Erythroblast (primary cell): ENCODE measurements at regions not wholly inside any gene's neighbourhood (a gene's known extent, or its start where the extent isn't known, plus 50 kb on each side); places are given as distances from the start of the nearest gene placed in this dataset.

ENCODE experiments used
- GATA1 ChIP-seq: IDR thresholded peaks from 2 replicates; pipeline ENCODE4 v1.6.1; 2011; ENCODE audit warnings: low read depth, mild to moderate bottlenecking, control low read depth, low read length, moderate library complexity
- POLR2A ChIP-seq: IDR thresholded peaks from 2 replicates; pipeline ENCODE4 v1.6.1; 2011; ENCODE audit warnings: mild to moderate bottlenecking, low read length

DNA sequence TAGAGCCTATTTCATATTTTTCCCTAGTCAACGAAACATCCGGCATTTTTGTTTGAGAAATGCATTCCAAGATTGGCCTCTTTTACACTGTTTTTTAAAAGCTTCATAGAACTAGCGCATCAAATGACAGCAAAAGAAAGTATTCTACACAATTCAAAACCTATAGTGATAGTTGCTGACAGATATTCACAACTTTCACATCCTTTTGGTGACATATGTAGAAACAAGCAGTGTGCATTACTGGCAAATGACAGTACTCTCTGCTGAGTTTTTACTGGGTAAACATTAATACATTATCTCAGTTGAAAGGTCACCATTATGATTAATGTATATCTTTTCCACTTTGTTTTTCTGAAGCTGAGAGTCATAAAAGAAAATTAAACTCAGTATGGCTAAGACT, 135.4 kb upstream of the RGS18 start:
- TF ChIP-seq POLR2A, result no peak
- TF ChIP-seq GATA1, result no peak
